HEK293 (cell line): ENCODE measurements at regions not wholly inside any gene's neighbourhood (a gene's known extent, or its start where the extent isn't known, plus 50 kb on each side); places are given as distances from the start of the nearest gene placed in this dataset.

ENCODE experiments used
- CTCF ChIA-PET: fragments of 350-600 bp; formaldehyde crosslinking; extraction: SDS; loops from one replicate; lab custom pipeline; 2021; ENCODE audit warnings: antibody characterized with exemption; lab: Yijun Ruan, JAX
- POLR2A ChIA-PET: fragments of 300-600 bp; formaldehyde crosslinking; extraction: SDS; loops from one replicate; lab custom pipeline; 2020; ENCODE audit warnings: antibody characterized with exemption, inconsistent platforms; lab: Yijun Ruan, JAX
- H3K27ac ChIP-seq: fragments of 200-500 bp; sonication (Bioruptor generic); 2 replicates; pipeline ENCODE4 v1.5.1; 2014; ENCODE audit warnings: low read depth, low read length, control low read depth, inconsistent platforms; ENCODE audit errors: extremely low read depth
- H3K36me3 ChIP-seq, 2 experiments: fragments of 200-500 bp in 1 of 2; sonication (Bioruptor generic) in 1 of 2; 1 replicate in 1 of 2; 2 replicates in 1 of 2; pipeline ENCODE4 v1.5.1; 2014 to 2017; ENCODE audit warnings: inconsistent platforms in 2 of 2, low read length in 2 of 2; ENCODE audit not compliant: control insufficient read depth in 2 of 2, insufficient read depth in 1 of 2
- H3K4me1 ChIP-seq: fragments of 200-500 bp; sonication (Bioruptor generic); 2 replicates; pipeline ENCODE4 v1.5.1; 2014; ENCODE audit warnings: mild to moderate bottlenecking, low read length, inconsistent platforms; ENCODE audit not compliant: control insufficient read depth, insufficient read depth
- H3K4me3 ChIP-seq: 2 replicates; pipeline ENCODE4 v1.5.1; 2011; ENCODE audit warnings: low read depth, mild to moderate bottlenecking, control low read depth, low read length, moderate library complexity
- H3K9me3 ChIP-seq: fragments of 200-500 bp; sonication (Bioruptor generic); 2 replicates; pipeline ENCODE4 v1.5.1; 2014; ENCODE audit warnings: low read depth, low read length, inconsistent platforms; ENCODE audit not compliant: control insufficient read depth, insufficient read depth
- BCL11B ChIP-seq: fragments of 450-650 bp; formaldehyde crosslinking; IDR thresholded peaks from 2 replicates; pipeline ENCODE4 v1.5.1; 2016; ENCODE audit warnings: low read depth, missing biosample characterization, missing genetic modification characterization
- GLI4 ChIP-seq: fragments of 450-650 bp; formaldehyde crosslinking; IDR thresholded peaks from 2 replicates; pipeline ENCODE4 v1.5.1; 2016; ENCODE audit warnings: missing biosample characterization, missing genetic modification characterization
- KLF1 ChIP-seq: fragments of 450-650 bp; formaldehyde crosslinking; IDR thresholded peaks from 2 replicates; pipeline ENCODE4 v1.5.1; 2016; ENCODE audit warnings: missing biosample characterization, missing genetic modification characterization
- SP2 ChIP-seq: fragments of 450-650 bp; formaldehyde crosslinking; IDR thresholded peaks from 2 replicates; pipeline ENCODE4 v1.5.1; 2016; ENCODE audit warnings: missing biosample characterization, missing genetic modification characterization
- TCF7L2 ChIP-seq: IDR thresholded peaks from 2 replicates; pipeline ENCODE4 v1.6.1; 2011; ENCODE audit warnings: low read depth, mild to moderate bottlenecking, inconsistent platforms, low read length, moderate library complexity, borderline replicate concordance
- YY2 ChIP-seq: fragments of 450-650 bp; formaldehyde crosslinking; IDR thresholded peaks from 2 replicates; pipeline ENCODE4 v1.5.1; 2016; ENCODE audit warnings: missing biosample characterization, missing genetic modification characterization
- ZBTB11 ChIP-seq: fragments of 450-650 bp; formaldehyde crosslinking; conservative IDR thresholded peaks from 2 replicates; pipeline ENCODE4 v1.5.1; 2016; ENCODE audit warnings: low read depth, missing biosample characterization, missing genetic modification characterization
- ZBTB8A ChIP-seq: fragments of 450-650 bp; formaldehyde crosslinking; IDR thresholded peaks from 2 replicates; pipeline ENCODE4 v1.5.1; 2016; ENCODE audit warnings: missing biosample characterization, missing genetic modification characterization
- ZFHX2 ChIP-seq: fragments of 450-650 bp; formaldehyde crosslinking; conservative IDR thresholded peaks from 2 replicates; pipeline ENCODE4 v1.5.1; 2016; ENCODE audit warnings: missing biosample characterization, missing genetic modification characterization
- ZNF121 ChIP-seq: fragments of 450-650 bp; formaldehyde crosslinking; IDR thresholded peaks from 2 replicates; pipeline ENCODE4 v1.5.1; 2016; ENCODE audit warnings: missing biosample characterization, missing genetic modification characterization
- ZNF16 ChIP-seq: fragments of 450-650 bp; formaldehyde crosslinking; IDR thresholded peaks from 2 replicates; pipeline ENCODE4 v1.5.1; 2016; ENCODE audit warnings: low read depth, missing biosample characterization, missing genetic modification characterization
- ZNF169 ChIP-seq: fragments of 450-650 bp; formaldehyde crosslinking; IDR thresholded peaks from 2 replicates; pipeline ENCODE4 v1.5.1; 2016; ENCODE audit warnings: missing biosample characterization, missing genetic modification characterization
- ZNF174 ChIP-seq: fragments of 450-650 bp; formaldehyde crosslinking; IDR thresholded peaks from 2 replicates; pipeline ENCODE4 v1.5.0; 2017; ENCODE audit warnings: missing biosample characterization, mild to moderate bottlenecking, missing genetic modification characterization
- ZNF211 ChIP-seq: fragments of 450-650 bp; formaldehyde crosslinking; IDR thresholded peaks from 2 replicates; pipeline ENCODE4 v1.5.1; 2016; ENCODE audit warnings: low read depth, missing biosample characterization, missing genetic modification characterization
- ZNF391 ChIP-seq: fragments of 450-650 bp; formaldehyde crosslinking; IDR thresholded peaks from 2 replicates; pipeline ENCODE4 v1.5.1; 2016; ENCODE audit warnings: low read depth, missing biosample characterization, missing genetic modification characterization, borderline replicate concordance
- ZNF48 ChIP-seq: fragments of 450-650 bp; formaldehyde crosslinking; IDR thresholded peaks from 2 replicates; pipeline ENCODE4 v1.5.1; 2016; ENCODE audit warnings: missing biosample characterization, missing genetic modification characterization
- ZNF510 ChIP-seq: fragments of 450-650 bp; formaldehyde crosslinking; IDR thresholded peaks from 2 replicates; pipeline ENCODE4 v1.5.1; 2018; ENCODE audit warnings: mild to moderate bottlenecking, missing genetic modification characterization, missing biosample characterization; ENCODE audit not compliant: insufficient replicate concordance
- ZNF529 ChIP-seq: fragments of 450-650 bp; formaldehyde crosslinking; IDR thresholded peaks from 2 replicates; pipeline ENCODE4 v1.5.1; 2017; ENCODE audit warnings: missing genetic modification characterization, missing biosample characterization; ENCODE audit not compliant: insufficient replicate concordance
- ZNF626 ChIP-seq: fragments of 450-650 bp; sonication (Bioruptor Pico); formaldehyde crosslinking; IDR thresholded peaks from 2 replicates; pipeline ENCODE4 v1.5.1; 2018; ENCODE audit warnings: missing biosample characterization, missing genetic modification characterization, inconsistent platforms
- ZNF785 ChIP-seq: fragments of 450-650 bp; formaldehyde crosslinking; IDR thresholded peaks from 2 replicates; pipeline ENCODE4 v1.5.1; 2016; ENCODE audit warnings: missing biosample characterization, missing genetic modification characterization
- ZXDB ChIP-seq: fragments of 450-650 bp; formaldehyde crosslinking; IDR thresholded peaks from 2 replicates; pipeline ENCODE4 v1.5.1; 2016; ENCODE audit warnings: missing biosample characterization, missing genetic modification characterization
- TF ChIP-seq, protein P1 (sequence below): fragments of 450-650 bp; formaldehyde crosslinking; IDR thresholded peaks from 2 replicates; pipeline ENCODE4 v1.5.0; 2017; ENCODE audit warnings: missing biosample characterization, missing genetic modification characterization, borderline replicate concordance
- TF ChIP-seq, protein P2 (sequence below): fragments of 450-650 bp; formaldehyde crosslinking; IDR thresholded peaks from 2 replicates; pipeline ENCODE4 v1.5.1; 2016; ENCODE audit warnings: missing biosample characterization, missing genetic modification characterization
- TF ChIP-seq, protein P3 (sequence below): fragments of 450-650 bp; formaldehyde crosslinking; IDR thresholded peaks from 2 replicates; pipeline ENCODE4 v1.5.1; 2017; ENCODE audit warnings: missing biosample characterization, missing genetic modification characterization

- TF ChIP-seq ZNF626 (tag by site-specific recombination): no peak
- TF ChIP-seq GLI4: no peak
- TF ChIP-seq ZNF169 (tag by site-specific recombination): no peak
- TF ChIP-seq ZNF174 (tag by site-specific recombination): no peak
- TF ChIP-seq BCL11B (tag by site-specific recombination): no peak
- TF ChIP-seq ZBTB8A (tag by site-specific recombination): no peak
- TF ChIP-seq, protein P1, sequence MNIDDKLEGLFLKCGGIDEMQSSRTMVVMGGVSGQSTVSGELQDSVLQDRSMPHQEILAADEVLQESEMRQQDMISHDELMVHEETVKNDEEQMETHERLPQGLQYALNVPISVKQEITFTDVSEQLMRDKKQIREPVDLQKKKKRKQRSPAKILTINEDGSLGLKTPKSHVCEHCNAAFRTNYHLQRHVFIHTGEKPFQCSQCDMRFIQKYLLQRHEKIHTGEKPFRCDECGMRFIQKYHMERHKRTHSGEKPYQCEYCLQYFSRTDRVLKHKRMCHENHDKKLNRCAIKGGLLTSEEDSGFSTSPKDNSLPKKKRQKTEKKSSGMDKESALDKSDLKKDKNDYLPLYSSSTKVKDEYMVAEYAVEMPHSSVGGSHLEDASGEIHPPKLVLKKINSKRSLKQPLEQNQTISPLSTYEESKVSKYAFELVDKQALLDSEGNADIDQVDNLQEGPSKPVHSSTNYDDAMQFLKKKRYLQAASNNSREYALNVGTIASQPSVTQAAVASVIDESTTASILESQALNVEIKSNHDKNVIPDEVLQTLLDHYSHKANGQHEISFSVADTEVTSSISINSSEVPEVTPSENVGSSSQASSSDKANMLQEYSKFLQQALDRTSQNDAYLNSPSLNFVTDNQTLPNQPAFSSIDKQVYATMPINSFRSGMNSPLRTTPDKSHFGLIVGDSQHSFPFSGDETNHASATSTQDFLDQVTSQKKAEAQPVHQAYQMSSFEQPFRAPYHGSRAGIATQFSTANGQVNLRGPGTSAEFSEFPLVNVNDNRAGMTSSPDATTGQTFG (tag by site-specific recombination): no peak
- TF ChIP-seq ZFHX2 (tag by site-specific recombination): peak; percentile 64
- no peak for TF ChIP-seq ZNF785 (tag by site-specific recombination)
- TF ChIP-seq, all 188 proteins: peak for 2
Observed at GRCh38 chr5:143672806-143673205, 139.2 kb upstream of the HMHB1 start (continued).

DNA sequence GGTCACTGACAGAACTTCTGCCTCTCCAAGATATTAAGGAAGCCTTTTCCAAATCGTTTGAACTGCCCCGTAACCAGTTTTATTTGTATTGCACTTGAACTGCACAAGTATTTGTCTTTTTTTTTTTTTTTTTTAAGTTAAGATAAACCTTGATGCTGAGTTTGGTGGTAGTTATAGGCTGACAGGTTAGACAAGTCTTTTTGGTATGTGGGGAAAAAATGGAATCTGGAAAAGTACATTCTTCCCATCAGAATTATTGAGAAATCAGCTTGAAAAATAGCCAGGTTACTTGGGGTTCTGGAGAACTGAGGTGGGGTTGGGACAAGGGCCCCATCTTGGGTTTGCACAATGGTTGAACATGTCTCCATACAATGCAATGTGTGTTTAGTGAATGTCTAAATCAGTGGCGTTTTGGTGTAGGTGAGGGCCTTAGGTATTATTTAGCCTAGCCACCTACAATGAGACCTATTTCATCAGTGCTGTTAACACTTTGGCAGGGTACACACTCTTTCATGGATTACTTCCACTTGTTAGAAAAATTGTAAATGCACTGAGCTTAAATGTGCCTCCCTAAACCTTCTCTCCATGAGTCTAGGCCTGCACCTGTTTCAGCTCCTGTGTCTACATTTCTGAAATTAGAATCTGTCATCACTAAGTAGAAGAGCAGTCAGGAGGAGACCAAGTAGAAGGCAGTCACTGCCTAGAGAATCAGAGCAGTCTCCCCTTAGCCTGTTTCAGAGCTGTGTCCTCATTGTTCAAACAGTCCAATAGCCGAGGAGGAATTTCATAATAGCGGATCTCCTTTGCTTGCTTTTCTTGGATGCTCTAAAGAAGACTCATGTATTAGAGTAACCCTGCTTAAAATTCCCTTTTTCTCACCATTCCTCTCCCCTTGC is 140.0 kb upstream of the HMHB1 start:
- POLR2A ChIA-PET: no interaction called here
- no peak overlapping the region for H3K27ac ChIP-seq

More for the DNA sequence above, 140.0 kb upstream of the HMHB1 start:
- no peaks in the 10 kb centered on the region for H3K4me1 ChIP-seq
- CTCF ChIA-PET: no interaction called here
- H3K36me3 ChIP-seq: no peaks in the 10 kb centered on the region
- no peak overlapping the region for H3K4me3 ChIP-seq
- no peaks in the 10 kb centered on the region for H3K9me3 ChIP-seq
- TF ChIP-seq, protein P2, sequence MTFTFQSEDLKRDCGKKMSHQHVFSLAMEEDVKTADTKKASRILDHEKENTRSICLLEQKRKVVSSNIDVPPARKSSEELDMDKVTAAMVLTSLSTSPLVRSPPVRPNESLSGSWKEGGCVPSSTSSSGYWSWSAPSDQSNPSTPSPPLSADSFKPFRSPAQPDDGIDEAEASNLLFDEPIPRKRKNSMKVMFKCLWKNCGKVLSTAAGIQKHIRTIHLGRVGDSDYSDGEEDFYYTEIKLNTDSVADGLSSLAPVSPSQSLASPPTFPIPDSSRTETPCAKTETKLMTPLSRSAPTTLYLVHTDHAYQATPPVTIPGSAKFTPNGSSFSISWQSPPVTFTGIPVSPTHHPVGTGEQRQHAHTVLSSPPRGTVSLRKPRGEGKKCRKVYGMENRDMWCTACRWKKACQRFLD: no peak
- TF ChIP-seq SP2 (tag by site-specific recombination) (no peak), ZNF121 (tag by site-specific recombination) (no peak), YY2 (tag by site-specific recombination) (no peak), ZNF529 (no peak), ZBTB11 (no peak), ZXDB (tag by site-specific recombination) (no peak), TCF7L2 (no peak), KLF1 (tag by site-specific recombination) (no peak), ZBTB8A (tag by site-specific recombination) (no peak), ZNF48 (no peak), ZNF16 (tag by site-specific recombination) (no peak), ZNF211 (tag by site-specific recombination) (no peak), ZNF510 (tag by site-specific recombination) (no peak), ZNF391 (tag by site-specific recombination) (no peak)
- TF ChIP-seq, protein P3, sequence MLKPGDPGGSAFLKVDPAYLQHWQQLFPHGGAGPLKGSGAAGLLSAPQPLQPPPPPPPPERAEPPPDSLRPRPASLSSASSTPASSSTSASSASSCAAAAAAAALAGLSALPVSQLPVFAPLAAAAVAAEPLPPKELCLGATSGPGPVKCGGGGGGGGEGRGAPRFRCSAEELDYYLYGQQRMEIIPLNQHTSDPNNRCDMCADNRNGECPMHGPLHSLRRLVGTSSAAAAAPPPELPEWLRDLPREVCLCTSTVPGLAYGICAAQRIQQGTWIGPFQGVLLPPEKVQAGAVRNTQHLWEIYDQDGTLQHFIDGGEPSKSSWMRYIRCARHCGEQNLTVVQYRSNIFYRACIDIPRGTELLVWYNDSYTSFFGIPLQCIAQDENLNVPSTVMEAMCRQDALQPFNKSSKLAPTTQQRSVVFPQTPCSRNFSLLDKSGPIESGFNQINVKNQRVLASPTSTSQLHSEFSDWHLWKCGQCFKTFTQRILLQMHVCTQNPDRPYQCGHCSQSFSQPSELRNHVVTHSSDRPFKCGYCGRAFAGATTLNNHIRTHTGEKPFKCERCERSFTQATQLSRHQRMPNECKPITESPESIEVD (tag by site-specific recombination): no peak
- TF ChIP-seq, all 188 proteins: peak for 0
